ENCODE measurements at regions not wholly inside any gene's neighbourhood (a gene's known extent, or its start where the extent isn't known, plus 50 kb on each side); places are given as distances from the start of the nearest gene placed in this dataset.

- H3K9me3 ChIP-seq (ENCODE audit: insufficient read depth, low read depth, low read length) = no peaks in the 10 kb centered on the region
- DNase-seq (ENCODE audit: low read depth) (no peak), FAIRE-seq (no peak)
- H3K4me2 ChIP-seq (ENCODE audit: low read length) = no peak overlapping the region
- Mint-ChIP-seq H3K9me3 (ENCODE audit: unreplicated experiment) (no peaks in the 10 kb centered on the region), H3K27me3 (ENCODE audit: low read depth, unreplicated experiment) (no peaks in the 10 kb centered on the region), H3K4me1 (ENCODE audit: low read depth, unreplicated experiment) (no peaks in the 10 kb centered on the region), H3K36me3 (ENCODE audit: low read depth, unreplicated experiment) (no peaks in the 10 kb centered on the region), H3K27ac (ENCODE audit: unreplicated experiment) (no peak overlapping the region), H3K4me3 (ENCODE audit: unreplicated experiment) (no peak overlapping the region)
- no peaks in the 10 kb centered on the region for H3K27me3 ChIP-seq (ENCODE audit: insufficient read depth, low read length)
- H3K4me1 ChIP-seq (ENCODE audit: insufficient read depth, low read length) = no peaks in the 10 kb centered on the region
- no peaks in the 10 kb centered on the region for H4K20me1 ChIP-seq (ENCODE audit: insufficient read depth, low read length)
- H3K4me3 ChIP-seq (ENCODE audit: insufficient read depth, low read depth, low read length) = no peak overlapping the region
- no peak overlapping the region for H2AFZ ChIP-seq (ENCODE audit: low read depth, low read length)
- H3K79me2 ChIP-seq (ENCODE audit: insufficient read depth, low read length) = no peaks in the 10 kb centered on the region
- TF ChIP-seq EZH2 (IDR thresholded peaks at IDR 0.05; ENCODE audit: insufficient read depth, low read length) (no peak), CTCF (IDR thresholded peaks at IDR 0.05; ENCODE audit: insufficient read depth, low read depth, low read length) (no peak)
- H3K36me3 ChIP-seq (ENCODE audit: insufficient read depth, low read length) = no peaks in the 10 kb centered on the region
- H3K27ac ChIP-seq (ENCODE audit: low read depth, low read length) = no peak overlapping the region
- H3K9ac ChIP-seq (ENCODE audit: low read length) = no peak overlapping the region
Measured at GRCh38 chr2:34998741-34999140, 1356.8 kb upstream of the CRIM1 start.

DNA sequence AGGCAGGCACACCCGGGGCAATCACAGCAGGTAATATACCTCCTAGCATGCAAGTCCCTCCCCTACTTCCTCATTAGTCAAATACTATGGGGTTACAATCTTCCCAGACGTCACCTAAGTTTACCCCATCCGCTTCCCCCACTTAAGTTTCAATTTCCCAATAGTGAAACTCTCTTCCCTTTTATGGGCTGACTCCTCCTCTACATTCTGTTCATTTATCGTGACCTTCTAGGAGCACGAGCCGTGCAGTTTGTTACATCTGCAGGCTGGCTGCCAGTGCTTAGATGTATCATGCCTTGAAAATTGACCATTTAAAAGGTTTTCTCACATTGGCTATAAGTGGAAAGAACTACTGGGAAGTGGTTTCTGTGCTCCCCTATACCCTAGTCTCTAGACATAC, 1357.8 kb upstream of the CRIM1 start:
- Histone ChIP-seq H3K36me3 (ENCODE audit: insufficient read depth, low read length) (no peaks in the 10 kb centered on the region), H3K4me2 (ENCODE audit: low read length) (no peak overlapping the region), H4K20me1 (ENCODE audit: insufficient read depth, low read length) (no peaks in the 10 kb centered on the region), H3K27ac (ENCODE audit: low read depth, low read length) (no peak overlapping the region), H3K9ac (ENCODE audit: low read length) (no peak overlapping the region), H3K4me3 (ENCODE audit: insufficient read depth, low read depth, low read length) (no peak overlapping the region), H3K27me3 (ENCODE audit: insufficient read depth, low read length) (no peaks in the 10 kb centered on the region), H3K9me3 (ENCODE audit: insufficient read depth, low read depth, low read length) (no peaks in the 10 kb centered on the region), H2AFZ (ENCODE audit: low read depth, low read length) (no peak overlapping the region), H3K4me1 (ENCODE audit: insufficient read depth, low read length) (no peaks in the 10 kb centered on the region), H3K79me2 (ENCODE audit: insufficient read depth, low read length) (no peaks in the 10 kb centered on the region)
- DNase-seq (ENCODE audit: low read depth) (no peak), FAIRE-seq (no peak)
- Mint-ChIP-seq H3K4me1 (ENCODE audit: low read depth, unreplicated experiment) (no peaks in the 10 kb centered on the region), H3K27me3 (ENCODE audit: low read depth, unreplicated experiment) (no peaks in the 10 kb centered on the region), H3K36me3 (ENCODE audit: low read depth, unreplicated experiment) (no peaks in the 10 kb centered on the region), H3K4me3 (ENCODE audit: unreplicated experiment) (no peak overlapping the region), H3K9me3 (ENCODE audit: unreplicated experiment) (no peaks in the 10 kb centered on the region), H3K27ac (ENCODE audit: unreplicated experiment) (no peak overlapping the region)
- TF ChIP-seq EZH2 (IDR thresholded peaks at IDR 0.05; ENCODE audit: insufficient read depth, low read length) (no peak), CTCF (IDR thresholded peaks at IDR 0.05; ENCODE audit: insufficient read depth, low read depth, low read length) (no peak)

- Histone ChIP-seq H3K27ac (ENCODE audit: low read depth, low read length) (no peak overlapping the region), H3K4me2 (ENCODE audit: low read length) (no peak overlapping the region), H2AFZ (ENCODE audit: low read depth, low read length) (no peak overlapping the region), H3K27me3 (ENCODE audit: insufficient read depth, low read length) (no peaks in the 10 kb centered on the region), H3K9me3 (ENCODE audit: insufficient read depth, low read depth, low read length) (no peaks in the 10 kb centered on the region), H3K36me3 (ENCODE audit: insufficient read depth, low read length) (no peaks in the 10 kb centered on the region), H3K4me1 (ENCODE audit: insufficient read depth, low read length) (no peaks in the 10 kb centered on the region), H3K79me2 (ENCODE audit: insufficient read depth, low read length) (no peaks in the 10 kb centered on the region), H3K9ac (ENCODE audit: low read length) (no peak overlapping the region), H4K20me1 (ENCODE audit: insufficient read depth, low read length) (no peaks in the 10 kb centered on the region), H3K4me3 (ENCODE audit: insufficient read depth, low read depth, low read length) (no peak overlapping the region)
- FAIRE-seq = no peak
- no peak overlapping the region for H3K27ac Mint-ChIP-seq (ENCODE audit: unreplicated experiment)
- no peaks in the 10 kb centered on the region for H3K36me3 Mint-ChIP-seq (ENCODE audit: low read depth, unreplicated experiment)
- TF ChIP-seq CTCF (IDR thresholded peaks at IDR 0.05; ENCODE audit: insufficient read depth, low read depth, low read length) = no peak
- TF ChIP-seq EZH2 (IDR thresholded peaks at IDR 0.05; ENCODE audit: insufficient read depth, low read length) = no peak
- no peak overlapping the region for H3K4me3 Mint-ChIP-seq (ENCODE audit: unreplicated experiment)
- H3K27me3 Mint-ChIP-seq (ENCODE audit: low read depth, unreplicated experiment) = no peaks in the 10 kb centered on the region
- H3K4me1 Mint-ChIP-seq (ENCODE audit: low read depth, unreplicated experiment) = peaks cover 8% of the 10 kb centered on the region
- DNase-seq (ENCODE audit: low read depth) = no peak
- H3K9me3 Mint-ChIP-seq (ENCODE audit: unreplicated experiment) = no peaks in the 10 kb centered on the region
Measured at GRCh38 chr2:34995196-34995595, 1360.4 kb upstream of the CRIM1 start.
